ENCODE measurements at regions not wholly inside any gene's neighbourhood (a gene's known extent, or its start where the extent isn't known, plus 50 kb on each side); places are given as distances from the start of the nearest gene placed in this dataset.

DNA sequence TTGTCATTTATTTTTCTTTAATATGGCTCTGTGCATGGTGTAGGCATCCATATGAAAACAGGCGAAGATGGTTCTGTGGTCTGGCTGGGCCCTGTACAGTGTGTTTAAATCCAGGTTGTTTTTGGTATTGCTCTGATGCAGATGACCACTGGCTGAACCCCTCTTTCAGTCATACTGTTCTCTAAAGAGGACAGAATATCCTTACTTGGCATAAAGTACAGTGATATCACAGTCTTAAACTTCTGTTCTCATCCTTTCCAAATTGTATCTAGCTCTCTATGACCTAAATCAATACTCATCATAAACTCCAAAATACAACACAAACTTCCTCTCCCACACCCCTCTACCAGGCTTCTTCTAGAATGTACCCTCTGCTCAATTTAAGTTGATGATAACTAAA is 252.7 kb upstream of the FAR2 start:
- no peak for TF ChIP-seq CTCF (IDR thresholded peaks at IDR 0.05)
- TF ChIP-seq POLR2AphosphoS5 (IDR thresholded peaks at IDR 0.05): no peak
- TF ChIP-seq POLR2A (IDR thresholded peaks at IDR 0.05): no peak

Measured in prostate gland (tissue), 2 donors.